Sigmoid colon (tissue), 4 donors: ENCODE measurements at regions not wholly inside any gene's neighbourhood (a gene's known extent, or its start where the extent isn't known, plus 50 kb on each side); places are given as distances from the start of the nearest gene placed in this dataset.

ENCODE experiments used
- EP300 ChIP-seq, 4 donors: sonication (generic); formaldehyde crosslinking; IDR thresholded peaks; one replicate each; pipeline ENCODE4 v1.6.1; 2017; ENCODE audit warnings: antibody characterized with exemption in 4 of 4
- POLR2A ChIP-seq, 2 donors: fragments of 450-650 bp; IDR thresholded peaks; one replicate each; pipeline ENCODE4 v1.6.1; 2016; ENCODE audit warnings: antibody characterized with exemption in 2 of 2, mild to moderate bottlenecking in 2 of 2, moderate library complexity in 2 of 2
- POLR2AphosphoS5 ChIP-seq, 4 donors: sonication (generic); formaldehyde crosslinking; IDR thresholded peaks; one replicate each; pipeline ENCODE4 v1.6.1; 2017; ENCODE audit warnings: antibody characterized with exemption in 4 of 4
- TF ChIP-seq, protein P1 (sequence below), 4 experiments: fragments of 450-650 bp in 3 of 4; fragments of 200-600 bp in 1 of 4; IDR thresholded peaks; one replicate each; pipeline ENCODE4 v1.5.1; 2016 to 2019; ENCODE audit warnings: antibody characterized with exemption in 4 of 4, mild to moderate bottlenecking in 3 of 4, moderate library complexity in 2 of 4

GRCh38 chr9:38289236-38289865 is 103.2 kb upstream of the ALDH1B1 start:
- TF ChIP-seq, protein P1, sequence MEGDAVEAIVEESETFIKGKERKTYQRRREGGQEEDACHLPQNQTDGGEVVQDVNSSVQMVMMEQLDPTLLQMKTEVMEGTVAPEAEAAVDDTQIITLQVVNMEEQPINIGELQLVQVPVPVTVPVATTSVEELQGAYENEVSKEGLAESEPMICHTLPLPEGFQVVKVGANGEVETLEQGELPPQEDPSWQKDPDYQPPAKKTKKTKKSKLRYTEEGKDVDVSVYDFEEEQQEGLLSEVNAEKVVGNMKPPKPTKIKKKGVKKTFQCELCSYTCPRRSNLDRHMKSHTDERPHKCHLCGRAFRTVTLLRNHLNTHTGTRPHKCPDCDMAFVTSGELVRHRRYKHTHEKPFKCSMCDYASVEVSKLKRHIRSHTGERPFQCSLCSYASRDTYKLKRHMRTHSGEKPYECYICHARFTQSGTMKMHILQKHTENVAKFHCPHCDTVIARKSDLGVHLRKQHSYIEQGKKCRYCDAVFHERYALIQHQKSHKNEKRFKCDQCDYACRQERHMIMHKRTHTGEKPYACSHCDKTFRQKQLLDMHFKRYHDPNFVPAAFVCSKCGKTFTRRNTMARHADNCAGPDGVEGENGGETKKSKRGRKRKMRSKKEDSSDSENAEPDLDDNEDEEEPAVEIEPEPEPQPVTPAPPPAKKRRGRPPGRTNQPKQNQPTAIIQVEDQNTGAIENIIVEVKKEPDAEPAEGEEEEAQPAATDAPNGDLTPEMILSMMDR (IDR thresholded peaks at IDR 0.05) = no peak
- no peak for TF ChIP-seq EP300 (IDR thresholded peaks at IDR 0.05)
- TF ChIP-seq POLR2A (IDR thresholded peaks at IDR 0.05) = no peak
- no peak for TF ChIP-seq POLR2AphosphoS5 (IDR thresholded peaks at IDR 0.05)
